Vagina (tissue), 2 donors: ENCODE measurements at regions not wholly inside any gene's neighbourhood (a gene's known extent, or its start where the extent isn't known, plus 50 kb on each side); places are given as distances from the start of the nearest gene placed in this dataset.

Experiments
- DNase-seq, 2 donors: peaks; one replicate each; pipeline ENCODE4 v3.0.0-alpha.2; 2017; ENCODE audit errors: extremely low spot score in 2 of 2
- H3K27ac ChIP-seq: fragments of 200-600 bp; sonication (generic); one replicate; pipeline ENCODE4 v1.5.1; 2019
- H3K27me3 ChIP-seq: fragments of 200-600 bp; sonication (generic); one replicate; pipeline ENCODE4 v1.5.1; 2019
- H3K36me3 ChIP-seq, 2 donors: fragments of 200-600 bp; sonication (generic); one replicate each; pipeline ENCODE4 v1.5.1; 2017 to 2019
- H3K4me1 ChIP-seq: fragments of 200-600 bp; sonication (generic); one replicate; pipeline ENCODE4 v1.5.1; 2019
- H3K4me3 ChIP-seq, 2 donors: fragments of 200-600 bp; sonication (generic); 1 replicate in 1 of 2; 2 replicates in 1 of 2; pipeline ENCODE4 v1.5.1; 2016 to 2019
- H3K9me3 ChIP-seq: fragments of 200-600 bp; sonication (generic); one replicate; pipeline ENCODE4 v1.5.1; 2019
- POLR2A ChIP-seq, 2 donors: fragments of 450-650 bp; IDR thresholded peaks; one replicate each; pipeline ENCODE4 v1.6.1; 2017; ENCODE audit warnings: antibody characterized with exemption in 2 of 2, mild to moderate bottlenecking in 2 of 2, moderate library complexity in 2 of 2
- POLR2AphosphoS5 ChIP-seq, 2 donors: sonication (generic); formaldehyde crosslinking; IDR thresholded peaks; one replicate each; pipeline ENCODE4 v1.9.0; 2017; ENCODE audit warnings: antibody characterized with exemption in 2 of 2, mild to moderate bottlenecking in 2 of 2, low read depth in 1 of 2; ENCODE audit not compliant: insufficient read depth in 1 of 2
- intact Hi-C: fragments of 100-400 bp; cut with DNase I; formaldehyde crosslinking; loops from one replicate; pipeline ENCODE4 v1.15.1; 2023
- TF ChIP-seq, protein P1 (sequence below), 3 experiments: fragments of 450-650 bp in 2 of 3; fragments of 200-600 bp in 1 of 3; sonication (generic) in 1 of 3; IDR thresholded peaks; one replicate each; pipeline ENCODE4 v1.5.1; 2017 to 2019; ENCODE audit warnings: antibody characterized with exemption in 3 of 3, mild to moderate bottlenecking in 2 of 3, moderate library complexity in 2 of 3

DNA sequence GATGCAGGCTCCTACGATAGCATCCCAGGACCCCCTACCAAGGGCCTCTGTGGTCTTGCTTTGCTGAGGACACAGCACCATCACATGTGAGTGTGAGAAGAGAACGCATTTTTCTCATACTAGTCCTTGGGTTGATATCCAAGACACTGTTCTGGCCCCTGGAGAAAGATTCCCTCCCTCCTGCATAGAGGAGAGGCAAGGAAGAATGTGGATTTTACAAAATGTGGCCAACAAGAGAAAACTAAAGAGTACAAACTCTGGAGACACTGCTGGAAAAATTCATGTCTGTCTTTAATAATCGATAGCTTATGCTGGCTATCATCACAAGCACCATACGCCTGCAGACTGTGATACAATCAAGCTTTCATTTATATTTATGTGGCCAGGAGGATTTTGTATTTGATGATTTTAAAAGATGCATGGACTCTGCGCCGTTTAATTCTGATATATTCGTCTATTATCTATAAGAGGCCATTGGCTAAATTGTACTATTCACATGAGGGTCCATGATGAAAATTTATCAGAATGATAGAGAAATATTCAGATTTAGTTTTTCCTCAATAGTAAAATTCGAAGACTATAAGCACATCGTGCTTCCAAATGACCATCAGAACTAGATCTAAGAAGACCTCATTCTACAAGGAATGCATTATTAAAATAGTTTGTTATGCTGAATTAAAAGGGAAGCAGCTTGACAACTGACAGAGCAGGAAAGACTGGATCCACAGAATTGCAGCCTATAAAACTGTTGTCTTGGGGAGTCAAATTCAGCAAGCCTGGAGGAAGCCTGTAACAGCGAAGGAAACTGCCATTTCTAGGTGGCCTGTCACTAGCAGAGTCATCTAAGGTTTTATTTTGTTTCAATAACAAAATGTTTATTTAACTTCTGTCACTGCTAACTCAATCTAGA is 578.7 kb downstream of the DIAPH3 start:
- intact Hi-C loops, result no loop called here
- TF ChIP-seq, protein P1, sequence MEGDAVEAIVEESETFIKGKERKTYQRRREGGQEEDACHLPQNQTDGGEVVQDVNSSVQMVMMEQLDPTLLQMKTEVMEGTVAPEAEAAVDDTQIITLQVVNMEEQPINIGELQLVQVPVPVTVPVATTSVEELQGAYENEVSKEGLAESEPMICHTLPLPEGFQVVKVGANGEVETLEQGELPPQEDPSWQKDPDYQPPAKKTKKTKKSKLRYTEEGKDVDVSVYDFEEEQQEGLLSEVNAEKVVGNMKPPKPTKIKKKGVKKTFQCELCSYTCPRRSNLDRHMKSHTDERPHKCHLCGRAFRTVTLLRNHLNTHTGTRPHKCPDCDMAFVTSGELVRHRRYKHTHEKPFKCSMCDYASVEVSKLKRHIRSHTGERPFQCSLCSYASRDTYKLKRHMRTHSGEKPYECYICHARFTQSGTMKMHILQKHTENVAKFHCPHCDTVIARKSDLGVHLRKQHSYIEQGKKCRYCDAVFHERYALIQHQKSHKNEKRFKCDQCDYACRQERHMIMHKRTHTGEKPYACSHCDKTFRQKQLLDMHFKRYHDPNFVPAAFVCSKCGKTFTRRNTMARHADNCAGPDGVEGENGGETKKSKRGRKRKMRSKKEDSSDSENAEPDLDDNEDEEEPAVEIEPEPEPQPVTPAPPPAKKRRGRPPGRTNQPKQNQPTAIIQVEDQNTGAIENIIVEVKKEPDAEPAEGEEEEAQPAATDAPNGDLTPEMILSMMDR (IDR thresholded peaks at IDR 0.05), result no peak
- no peak for TF ChIP-seq POLR2A (IDR thresholded peaks at IDR 0.05)
- TF ChIP-seq POLR2AphosphoS5 (IDR thresholded peaks at IDR 0.05; ENCODE audit: insufficient read depth in 1 of 2, low read depth in 1 of 2), result no peak
- Histone ChIP-seq H3K27ac (no peak overlapping the region), H3K36me3 (no peaks in the 10 kb centered on the region), H3K27me3 (no peaks in the 10 kb centered on the region), H3K4me3 (no peak overlapping the region), H3K9me3 (no peaks in the 10 kb centered on the region), H3K4me1 (no peaks in the 10 kb centered on the region)
- DNase-seq, result no peak

DNA sequence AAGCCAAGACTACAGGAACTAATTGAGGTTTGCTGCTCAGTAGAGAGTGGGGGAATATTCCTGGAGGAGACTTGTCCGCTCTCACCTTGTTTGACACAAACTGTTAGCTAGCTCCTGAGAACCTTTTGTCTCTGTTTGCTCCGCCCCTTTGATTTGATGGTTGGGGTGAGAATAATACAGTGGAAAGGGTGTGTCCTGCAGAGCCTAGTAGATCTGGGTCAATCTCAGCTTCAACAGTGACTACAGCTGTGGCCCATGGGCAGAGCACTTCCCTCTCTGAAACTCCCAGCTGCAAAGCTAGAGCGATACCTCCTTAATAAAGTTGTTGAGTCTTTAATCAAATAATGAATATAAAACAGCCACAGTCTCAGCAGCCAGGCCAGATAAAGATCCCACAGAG is 576.7 kb downstream of the DIAPH3 start:
- H3K4me1 ChIP-seq, result no peaks in the 10 kb centered on the region
- intact Hi-C loops, result no loop called here
- H3K4me3 ChIP-seq, result no peak overlapping the region
- TF ChIP-seq, protein P1 (IDR thresholded peaks at IDR 0.05), result no peak
- TF ChIP-seq POLR2AphosphoS5 (IDR thresholded peaks at IDR 0.05; ENCODE audit: insufficient read depth in 1 of 2, low read depth in 1 of 2) (no peak), POLR2A (IDR thresholded peaks at IDR 0.05) (no peak)
- H3K27me3 ChIP-seq, result no peaks in the 10 kb centered on the region
- H3K27ac ChIP-seq, result no peak overlapping the region
- H3K36me3 ChIP-seq, result no peaks in the 10 kb centered on the region
- no peak for DNase-seq
- no peaks in the 10 kb centered on the region for H3K9me3 ChIP-seq

DNA sequence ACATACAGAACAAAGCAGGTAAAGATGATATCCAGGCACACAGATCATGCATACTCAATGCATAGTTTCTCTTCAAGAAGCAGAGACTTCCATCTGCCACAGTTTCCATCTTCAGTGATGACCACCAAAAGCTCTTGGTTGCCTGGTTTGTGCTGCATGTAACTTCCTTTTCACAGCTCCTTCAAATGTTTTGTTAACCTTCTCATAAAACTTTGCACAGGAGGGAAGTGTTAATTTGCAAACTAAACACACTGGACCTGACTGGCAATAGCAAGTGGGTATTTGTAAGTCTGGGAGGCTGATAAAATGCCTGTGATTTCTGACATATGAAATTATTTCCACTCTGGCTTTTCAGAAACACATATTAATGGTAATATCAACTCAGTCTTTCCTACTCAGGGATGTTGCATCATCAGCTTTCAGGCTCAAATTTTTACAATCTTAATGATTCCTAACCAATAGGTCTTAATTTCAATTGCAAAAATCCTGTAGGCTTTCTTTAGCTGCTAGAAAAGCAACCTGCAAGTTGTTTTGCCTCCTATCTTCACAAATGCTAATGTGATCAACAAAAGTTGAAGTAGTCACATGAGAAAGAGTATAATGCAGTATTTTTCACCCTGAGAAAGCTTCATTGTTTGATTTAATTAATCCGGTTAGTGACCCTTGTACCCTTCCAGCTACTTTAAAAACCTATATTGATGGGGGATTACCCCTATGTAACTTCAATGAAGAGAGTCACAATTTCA is 575.6 kb downstream of the DIAPH3 start:
- Histone ChIP-seq H3K27ac (no peak overlapping the region), H3K4me1 (no peaks in the 10 kb centered on the region), H3K4me3 (no peak overlapping the region), H3K27me3 (no peaks in the 10 kb centered on the region), H3K36me3 (no peaks in the 10 kb centered on the region), H3K9me3 (no peaks in the 10 kb centered on the region)
- no peak for DNase-seq
- intact Hi-C loops, result no loop called here
- TF ChIP-seq POLR2AphosphoS5 (IDR thresholded peaks at IDR 0.05; ENCODE audit: insufficient read depth in 1 of 2, low read depth in 1 of 2) (no peak), POLR2A (IDR thresholded peaks at IDR 0.05) (no peak)
- TF ChIP-seq, protein P1 (IDR thresholded peaks at IDR 0.05), result no peak

DNA sequence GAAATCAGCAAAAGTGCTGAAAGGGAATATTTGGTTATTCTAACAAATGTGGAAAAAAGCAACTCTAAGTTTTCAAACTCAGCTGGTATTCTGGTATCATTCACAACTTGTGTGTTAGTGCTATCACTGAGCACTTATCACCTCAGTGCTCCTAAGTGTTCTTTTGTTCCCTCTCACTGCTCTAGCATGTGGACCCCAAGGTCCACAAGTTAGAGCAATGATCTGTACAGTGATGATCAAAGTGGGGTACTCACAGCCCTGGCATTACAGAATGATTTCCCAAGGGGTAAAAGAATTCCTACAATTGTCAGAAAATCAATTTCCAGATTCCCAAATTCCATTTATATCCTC is 575.0 kb downstream of the DIAPH3 start:
- no peak for TF ChIP-seq POLR2AphosphoS5 (IDR thresholded peaks at IDR 0.05; ENCODE audit: insufficient read depth in 1 of 2, low read depth in 1 of 2)
- TF ChIP-seq POLR2A (IDR thresholded peaks at IDR 0.05), result no peak
- TF ChIP-seq, protein P1 (IDR thresholded peaks at IDR 0.05), result no peak
- H3K27ac ChIP-seq, result no peak overlapping the region
- H3K9me3 ChIP-seq, result no peaks in the 10 kb centered on the region
- intact Hi-C loops, result no loop called here
- H3K4me1 ChIP-seq, result no peaks in the 10 kb centered on the region
- no peak for DNase-seq
- no peak overlapping the region for H3K4me3 ChIP-seq
- H3K36me3 ChIP-seq, result no peaks in the 10 kb centered on the region
- no peaks in the 10 kb centered on the region for H3K27me3 ChIP-seq

DNA sequence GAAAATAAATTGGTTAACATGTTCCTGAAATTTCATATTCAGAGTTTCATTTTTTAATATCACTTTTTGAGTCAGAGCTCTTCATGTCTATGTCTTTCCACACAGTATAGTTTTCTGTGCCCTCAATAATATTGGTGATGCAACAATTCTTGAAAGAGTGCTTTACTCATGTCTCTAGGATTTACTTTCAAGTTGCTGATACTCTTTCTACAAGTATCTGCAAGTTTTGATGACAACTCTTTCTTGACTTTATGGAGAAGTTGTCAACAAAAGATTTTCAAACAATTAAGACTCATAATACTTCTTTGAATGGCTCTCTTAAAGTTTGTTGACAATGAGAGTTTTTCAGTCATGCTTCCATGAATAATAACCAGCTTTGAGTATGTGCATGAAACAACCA is 561.7 kb downstream of the DIAPH3 start:
- intact Hi-C loops, result no loop called here
- TF ChIP-seq, protein P1 (IDR thresholded peaks at IDR 0.05), result no peak
- TF ChIP-seq POLR2AphosphoS5 (IDR thresholded peaks at IDR 0.05; ENCODE audit: insufficient read depth in 1 of 2, low read depth in 1 of 2) (no peak), POLR2A (IDR thresholded peaks at IDR 0.05) (no peak)
- H3K27ac ChIP-seq, result no peak overlapping the region

More for the DNA sequence above, 561.7 kb downstream of the DIAPH3 start:
- Histone ChIP-seq H3K9me3 (no peaks in the 10 kb centered on the region), H3K27me3 (no peaks in the 10 kb centered on the region), H3K4me3 (no peak overlapping the region), H3K4me1 (no peaks in the 10 kb centered on the region), H3K36me3 (no peaks in the 10 kb centered on the region)
- DNase-seq, result no peak
